GM21390 (cell line): ENCODE measurements at regions not wholly inside any gene's neighbourhood (a gene's known extent, or its start where the extent isn't known, plus 50 kb on each side); places are given as distances from the start of the nearest gene placed in this dataset.

Source experiments
- ATAC-seq: cut with Tn5 transposase; IDR thresholded peaks from one replicate; pipeline ENCODE4 v1.9.1; 2021; ENCODE audit not compliant: unreplicated experiment

GRCh38 chr16:64543441-64543840 is 578.4 kb downstream of the CDH11 start:
- ATAC-seq = no peak

- no peak for ATAC-seq
These were observed 578.8 kb downstream of the CDH11 start for GRCh38 chr16:64543031-64543430.

GRCh38 chr16:64542152-64542551 is 579.7 kb downstream of the CDH11 start:
- ATAC-seq = no peak

GRCh38 chr16:64541621-64542020 is 580.2 kb downstream of the CDH11 start:
- no peak for ATAC-seq

DNA sequence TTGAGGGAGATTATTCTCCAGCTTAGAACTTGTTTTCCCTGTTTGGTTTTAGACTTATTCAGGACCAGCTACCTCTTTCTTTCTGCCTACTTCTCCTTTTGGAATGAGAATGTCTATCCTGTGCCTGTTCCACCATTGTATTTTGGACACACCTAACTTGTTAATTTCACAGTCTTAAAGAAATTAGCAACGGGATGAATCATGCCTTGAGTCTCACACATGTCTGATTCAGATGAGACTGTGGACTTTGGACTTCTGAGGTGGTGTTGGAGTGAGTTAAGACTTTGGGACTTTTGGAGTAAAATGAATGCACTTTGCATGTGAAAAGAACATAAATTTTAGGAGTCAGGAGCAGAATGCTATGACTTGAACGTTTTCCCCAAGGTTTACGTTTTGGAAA is 581.4 kb downstream of the CDH11 start:
- no peak for ATAC-seq

DNA sequence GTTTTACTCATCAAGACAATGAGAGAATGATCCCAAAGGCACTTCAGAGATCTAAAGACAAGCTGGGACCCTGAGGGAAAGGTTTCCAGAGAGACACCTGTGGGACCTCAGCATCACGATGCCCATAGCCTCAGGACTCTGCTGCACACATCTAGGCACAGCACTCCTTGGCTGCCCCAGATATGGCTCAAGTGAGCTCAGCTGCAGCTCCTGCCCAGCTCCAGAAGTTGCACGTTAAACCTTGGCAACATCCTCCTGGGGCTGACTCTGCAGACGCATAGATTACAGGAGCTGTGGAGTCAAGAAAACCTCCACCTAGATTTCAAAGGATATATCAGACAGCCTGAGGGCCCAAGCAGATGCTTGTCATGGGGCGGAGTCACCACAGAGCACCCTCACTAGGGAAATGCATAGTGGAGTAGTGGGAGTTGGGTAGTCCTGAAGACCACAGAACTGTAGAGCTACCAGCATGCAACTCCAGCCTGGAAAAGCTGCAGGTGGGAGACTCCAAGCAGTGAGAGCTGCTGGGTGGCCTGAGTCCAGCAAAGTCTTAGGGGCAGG is 582.0 kb downstream of the CDH11 start:
- ATAC-seq = no peak

DNA sequence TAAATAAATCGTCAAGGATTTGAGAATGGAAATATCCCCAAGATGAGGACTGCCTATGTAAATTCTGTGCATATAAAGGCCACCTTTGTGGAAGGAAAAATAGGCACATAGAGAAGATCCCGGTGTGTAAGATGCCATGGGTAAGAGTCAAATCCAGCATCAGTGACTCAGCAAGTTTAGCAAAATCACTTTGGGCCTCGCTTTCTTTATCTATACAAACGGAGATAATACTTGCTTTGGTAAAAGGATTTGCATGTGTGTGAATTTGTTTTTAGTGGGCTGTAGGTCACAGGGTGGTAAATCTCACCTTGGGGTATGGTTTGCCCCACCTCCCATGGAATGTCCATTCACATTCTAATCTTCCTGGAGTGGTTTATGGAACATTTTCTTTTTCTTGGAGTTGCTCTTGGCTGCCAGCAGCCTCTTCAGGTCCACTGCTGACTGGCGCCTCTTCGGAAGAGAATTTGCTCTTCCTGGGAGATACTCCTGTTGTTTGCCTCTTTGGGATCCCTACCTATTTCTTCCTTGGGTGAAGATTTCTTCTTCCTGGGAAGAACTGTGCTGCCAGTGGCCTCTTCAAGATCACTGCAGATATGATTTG is 587.6 kb downstream of the CDH11 start:
- no peak for ATAC-seq

- ATAC-seq = no peak
These were observed 589.2 kb downstream of the CDH11 start for GRCh38 chr16:64532691-64533090.

DNA sequence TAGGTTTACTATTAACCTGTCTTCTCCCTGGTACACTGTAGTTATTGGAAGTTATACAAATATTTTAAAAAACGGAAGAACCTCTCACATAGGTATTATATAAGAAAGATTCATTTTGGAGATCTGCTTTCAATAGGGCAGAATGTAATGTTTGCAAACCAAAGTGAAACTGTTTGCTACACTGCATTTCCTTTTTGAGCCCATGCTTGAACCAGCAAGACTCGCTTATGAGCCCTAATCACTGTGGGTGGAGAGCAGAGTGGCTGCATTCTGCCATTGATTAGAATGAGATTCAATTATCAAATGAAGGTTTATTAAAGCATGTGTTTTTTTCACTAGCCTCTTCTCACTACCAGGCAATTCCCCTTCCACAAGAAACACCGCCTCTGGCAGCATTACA is 589.7 kb downstream of the CDH11 start:
- ATAC-seq = no peak

DNA sequence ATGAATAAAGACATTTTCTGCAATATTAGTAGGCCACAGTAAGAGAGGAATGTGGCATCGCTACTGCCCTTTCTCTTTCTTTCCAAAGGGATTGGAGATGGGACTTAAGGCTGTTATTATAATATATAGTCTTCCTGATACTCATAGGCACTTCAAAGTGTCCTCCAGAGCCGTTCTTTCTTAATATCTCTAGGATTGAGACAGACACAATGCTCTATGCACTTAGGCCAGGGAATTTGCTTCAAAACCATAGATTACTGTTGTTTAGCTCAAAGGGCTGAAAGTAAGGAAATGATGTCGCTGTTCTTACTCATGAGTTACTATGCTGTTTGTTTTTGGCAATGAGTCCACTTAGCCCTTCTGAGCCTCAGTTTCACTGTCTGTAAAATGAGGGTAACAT is 590.5 kb downstream of the CDH11 start:
- no peak for ATAC-seq

- ATAC-seq = no peak
These were observed 599.3 kb downstream of the CDH11 start for GRCh38 chr16:64522548-64522947.

DNA sequence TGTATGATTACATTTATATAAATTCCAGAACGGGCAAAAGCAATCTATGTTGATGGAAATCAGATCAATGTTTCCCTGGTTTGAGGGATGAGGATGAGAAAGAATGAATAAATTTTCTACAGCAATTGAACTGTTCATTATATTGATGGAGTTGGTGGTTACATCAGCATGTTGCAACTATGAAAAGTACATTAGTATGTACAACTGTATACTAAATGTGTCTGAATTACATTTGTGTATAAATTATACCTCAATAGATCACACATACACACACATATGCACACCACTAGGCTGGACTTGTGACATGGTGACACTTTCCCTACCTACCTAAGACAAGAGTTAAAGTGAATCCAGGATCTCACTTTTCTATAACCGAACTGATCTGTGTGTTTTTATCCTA is 608.0 kb downstream of the CDH11 start:
- no peak for ATAC-seq

DNA sequence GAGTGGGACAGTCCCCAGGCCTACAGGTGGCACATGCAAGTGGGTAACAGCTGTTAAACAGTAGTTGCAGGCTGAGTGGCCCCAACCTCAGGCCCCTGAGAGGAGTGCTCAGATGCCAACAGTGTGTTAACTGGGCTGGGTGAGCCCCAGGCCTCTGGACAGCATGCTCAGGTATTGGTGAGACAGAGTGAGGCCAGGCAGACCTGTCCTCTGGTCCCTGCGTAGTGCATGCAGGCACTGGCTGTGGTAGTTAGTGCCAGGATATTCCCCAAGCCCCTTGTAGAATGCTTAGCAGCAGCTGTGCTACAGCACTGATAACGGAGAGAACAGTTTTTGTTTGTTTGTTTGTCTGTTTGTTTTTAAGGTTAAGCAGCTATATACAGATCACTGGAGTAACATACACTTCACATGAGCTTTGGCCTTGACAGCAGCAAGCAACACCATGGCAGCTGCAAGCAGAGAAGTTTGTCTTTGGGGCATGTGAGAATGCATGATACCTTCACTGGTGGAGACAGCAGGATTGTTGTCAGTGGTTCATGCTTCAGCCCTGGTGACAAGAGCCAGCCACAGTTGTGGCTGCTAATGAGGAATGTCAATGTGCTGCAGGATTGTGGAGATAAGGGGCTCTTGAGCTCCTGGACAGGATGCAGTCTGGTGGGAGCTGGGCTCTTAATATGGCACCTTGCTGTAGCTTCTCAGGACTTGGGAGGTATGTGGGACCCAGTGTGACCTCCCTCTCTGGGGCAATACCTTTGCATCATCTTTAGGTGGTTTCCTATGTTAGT is 614.4 kb downstream of the CDH11 start:
- ATAC-seq = no peak

GRCh38 chr16:64499211-64499610 is 622.7 kb downstream of the CDH11 start:
- no peak for ATAC-seq

DNA sequence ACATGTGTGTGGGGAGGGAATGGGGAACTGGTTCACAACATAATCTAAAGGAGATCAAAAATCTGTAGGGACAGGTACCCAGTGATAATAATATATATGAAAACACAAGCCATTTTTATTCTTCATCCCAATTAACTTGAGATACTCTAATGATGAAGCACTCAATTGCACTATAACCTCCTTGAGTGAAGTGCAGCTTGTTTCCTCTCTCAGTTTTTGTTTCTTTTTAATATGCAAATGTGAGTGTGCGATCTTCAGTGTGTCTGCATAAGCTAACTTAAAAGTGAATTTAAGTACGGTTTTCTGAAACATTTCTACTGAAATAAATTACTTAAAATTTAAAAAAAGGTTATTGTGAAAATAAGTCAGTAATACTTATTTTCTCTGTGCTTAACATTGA is 623.5 kb downstream of the CDH11 start:
- no peak for ATAC-seq

- ATAC-seq = no peak
These were observed 628.2 kb downstream of the CDH11 start for GRCh38 chr16:64493709-64494108.

GRCh38 chr16:64489449-64489848 is 632.4 kb downstream of the CDH11 start:
- ATAC-seq = no peak

DNA sequence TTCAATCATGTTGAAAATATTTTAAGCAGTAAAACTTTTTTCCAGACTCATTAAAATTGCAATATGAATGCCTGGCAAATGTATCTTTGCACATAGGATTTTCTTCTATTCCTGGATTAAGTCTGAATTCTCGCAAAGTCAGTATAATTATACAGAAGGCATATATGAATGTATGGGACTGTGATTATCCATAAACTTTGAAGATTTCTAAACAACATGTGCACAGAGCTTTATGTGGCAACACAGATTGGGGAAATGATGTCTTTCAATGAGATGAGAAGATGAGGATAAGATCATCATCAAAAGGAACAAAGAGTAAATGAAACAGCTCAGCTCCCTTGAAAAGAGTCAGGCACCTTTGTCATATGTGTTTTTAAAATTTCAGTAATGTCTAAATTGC is 635.3 kb downstream of the CDH11 start:
- no peak for ATAC-seq

DNA sequence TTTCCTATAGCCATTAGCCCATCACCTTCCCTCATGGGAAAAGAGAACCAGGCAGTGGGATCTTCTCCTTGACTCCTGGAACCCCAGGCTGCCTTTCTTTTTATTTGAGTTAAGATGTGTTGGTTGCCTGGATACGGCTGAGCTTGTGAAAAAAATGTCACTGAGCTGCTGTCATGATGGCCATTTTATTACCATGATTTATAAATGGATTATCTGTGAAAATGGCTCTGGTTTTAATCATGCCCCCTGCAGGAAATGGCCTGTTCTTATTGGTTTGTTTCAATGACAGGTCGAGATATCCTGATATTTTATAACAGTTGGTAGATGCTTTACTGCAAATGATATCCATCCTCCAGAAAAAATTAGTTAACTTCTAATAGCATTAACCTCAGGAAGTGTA is 640.4 kb downstream of the CDH11 start:
- ATAC-seq = no peak

DNA sequence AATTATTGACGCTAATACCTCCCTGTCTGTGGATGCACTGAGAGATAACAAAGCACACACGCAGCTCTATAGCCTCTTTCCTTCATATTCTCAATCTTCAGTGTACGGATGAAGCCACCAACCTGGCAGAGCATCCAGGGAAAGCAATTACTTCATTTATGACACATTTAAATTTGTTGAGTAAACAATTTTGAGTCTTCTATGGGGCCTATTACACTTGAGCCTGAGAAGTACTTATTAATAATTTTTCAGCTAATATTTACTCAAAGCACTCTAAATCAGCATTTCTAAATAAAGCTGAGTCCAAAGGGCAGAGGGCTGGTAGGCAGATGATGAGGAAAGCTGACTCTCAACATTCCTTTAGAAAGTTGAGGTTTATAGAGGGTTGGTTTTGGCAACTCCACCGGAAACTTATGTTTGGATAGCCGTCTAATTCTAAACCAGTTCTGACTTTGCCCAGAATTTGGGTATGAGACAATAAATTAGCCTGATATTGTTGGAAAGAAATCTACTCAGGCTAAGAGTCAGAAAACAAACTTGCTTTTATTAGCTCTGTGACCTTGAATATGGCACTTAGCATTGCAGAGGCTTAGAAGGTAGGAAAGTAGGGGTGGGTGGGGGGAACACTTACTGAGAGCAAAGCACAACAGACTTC is 643.5 kb downstream of the CDH11 start:
- ATAC-seq = no peak

GRCh38 chr16:64475627-64476351 is 646.1 kb downstream of the CDH11 start:
- ATAC-seq = no peak
